GM18861 (cell line): ENCODE measurements at regions not wholly inside any gene's neighbourhood (a gene's known extent, or its start where the extent isn't known, plus 50 kb on each side); places are given as distances from the start of the nearest gene placed in this dataset.

Source experiments
- ATAC-seq: cut with Tn5 transposase; IDR thresholded peaks from one replicate; pipeline ENCODE4 v1.9.1; 2021; ENCODE audit not compliant: unreplicated experiment

- no peak for ATAC-seq
Measured at GRCh38 chrX:106356580-106356979, 188.5 kb downstream of the PWWP3B start.

- ATAC-seq = no peak
Measured at GRCh38 chrX:106363214-106363613, 195.1 kb downstream of the PWWP3B start.

GRCh38 chrX:106378616-106379015 is 210.5 kb downstream of the PWWP3B start:
- no peak for ATAC-seq

- no peak for ATAC-seq
Measured at GRCh38 chrX:106391284-106391911, 220.4 kb upstream of the RADX start.

GRCh38 chrX:106392346-106392745 is 219.4 kb upstream of the RADX start:
- ATAC-seq = no peak

- no peak for ATAC-seq
Measured at GRCh38 chrX:106397788-106398538, 213.8 kb upstream of the RADX start.

- no peak for ATAC-seq
Measured at GRCh38 chrX:106401965-106402559, 209.7 kb upstream of the RADX start.

- no peak for ATAC-seq
Measured at GRCh38 chrX:106404512-106404911, 207.3 kb upstream of the RADX start.

- peak; percentile 85 for ATAC-seq
Measured at GRCh38 chrX:106415276-106415895, 196.4 kb upstream of the RADX start.

GRCh38 chrX:106436691-106437090 is 175.1 kb upstream of the RADX start:
- no peak for ATAC-seq

GRCh38 chrX:106437407-106437806 is 174.4 kb upstream of the RADX start:
- no peak for ATAC-seq

- no peak for ATAC-seq
Measured at GRCh38 chrX:106450405-106450804, 161.4 kb upstream of the RADX start.

- no peak for ATAC-seq
Measured at GRCh38 chrX:106451933-106452332, 159.8 kb upstream of the RADX start.

GRCh38 chrX:106454991-106455390 is 156.8 kb upstream of the RADX start:
- no peak for ATAC-seq

GRCh38 chrX:106457802-106458201 is 154.0 kb upstream of the RADX start:
- ATAC-seq = no peak

- ATAC-seq = no peak
Measured at GRCh38 chrX:106467422-106467821, 144.4 kb upstream of the RADX start.

- ATAC-seq = no peak
Measured at GRCh38 chrX:106467943-106468342, 143.8 kb upstream of the RADX start.

GRCh38 chrX:106468433-106468832 is 143.3 kb upstream of the RADX start:
- ATAC-seq = no peak

GRCh38 chrX:106479920-106480319 is 131.9 kb upstream of the RADX start:
- ATAC-seq = no peak

- no peak for ATAC-seq
Measured at GRCh38 chrX:106481341-106481740, 130.4 kb upstream of the RADX start.

- ATAC-seq = peak; percentile 98
Measured at GRCh38 chrX:106484233-106484632, 127.5 kb upstream of the RADX start.
